NCI-H345 treated with DMSO at 0.1 percent for 48 hours (cell line): ENCODE measurements at regions not wholly inside any gene's neighbourhood (a gene's known extent, or its start where the extent isn't known, plus 50 kb on each side); places are given as distances from the start of the nearest gene placed in this dataset.

Source experiments
- DNase-seq: peaks from one replicate; lab custom pipeline; 2025; ENCODE audit not compliant: unreplicated experiment; lab: John Stamatoyannopoulos, UW

DNA sequence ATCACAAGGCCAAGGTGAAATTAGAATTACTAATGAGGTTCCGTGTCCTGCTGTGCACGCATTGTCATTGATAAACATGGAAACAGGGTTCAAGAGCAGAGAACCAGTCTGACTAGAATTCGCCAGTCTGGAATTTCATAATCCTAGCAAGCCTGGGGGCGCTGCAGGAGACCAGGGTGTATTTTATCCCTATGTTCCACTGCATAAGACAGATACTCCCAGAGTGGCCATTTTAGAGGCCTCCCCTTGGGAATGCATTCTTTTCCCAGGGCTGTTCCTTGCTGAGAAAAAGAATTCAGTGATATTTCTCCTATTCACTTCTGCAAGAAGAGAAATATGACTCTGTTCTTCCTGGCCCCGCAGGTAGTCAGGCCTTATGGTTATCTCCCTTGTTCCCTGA lies 1387.7 kb downstream of the MAT2B start:
- no peak for DNase-seq

DNA sequence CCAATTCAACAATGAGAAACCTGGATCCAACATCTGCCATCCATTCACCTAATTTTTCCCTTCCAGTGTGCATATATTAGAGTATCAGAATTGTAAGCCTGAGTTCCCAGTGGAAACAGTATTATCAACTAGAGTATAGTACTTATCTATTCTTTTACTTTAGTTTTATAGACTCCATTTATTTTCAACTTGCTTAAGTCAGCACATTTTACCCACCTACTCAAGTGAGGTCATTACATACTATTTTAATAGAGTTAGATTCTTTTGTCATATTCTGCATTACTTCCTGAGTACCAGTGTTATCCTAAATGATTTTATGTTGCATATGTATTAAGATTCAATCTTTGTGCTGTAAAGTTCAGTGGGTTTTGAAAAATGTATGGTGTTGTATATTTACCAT lies 1393.3 kb downstream of the MAT2B start:
- DNase-seq = no peak

DNA sequence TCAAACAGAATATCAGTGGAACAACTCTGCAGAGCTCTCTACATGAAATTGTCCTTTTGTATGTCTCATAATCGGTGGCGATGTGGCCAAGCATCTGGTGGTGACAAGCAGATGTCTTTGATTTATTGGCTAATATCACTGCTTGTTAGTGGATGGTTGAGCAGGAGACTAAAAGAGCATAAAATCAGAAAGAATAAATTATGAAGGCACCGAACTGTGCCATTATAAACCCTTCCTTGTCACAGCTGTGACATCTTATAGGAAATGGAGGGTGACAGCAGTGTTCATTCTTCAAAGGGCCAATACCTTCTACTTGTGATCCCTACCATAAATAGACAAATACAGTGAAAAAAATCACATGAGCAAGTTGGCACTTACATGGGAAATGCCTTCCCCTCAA lies 1404.3 kb downstream of the MAT2B start:
- no peak for DNase-seq

GRCh38 chr5:164921722-164922121 lies 1416.3 kb downstream of the MAT2B start:
- no peak for DNase-seq

- DNase-seq = no peak
Observed at GRCh38 chr5:164934039-164934438, 1428.6 kb downstream of the MAT2B start.

DNA sequence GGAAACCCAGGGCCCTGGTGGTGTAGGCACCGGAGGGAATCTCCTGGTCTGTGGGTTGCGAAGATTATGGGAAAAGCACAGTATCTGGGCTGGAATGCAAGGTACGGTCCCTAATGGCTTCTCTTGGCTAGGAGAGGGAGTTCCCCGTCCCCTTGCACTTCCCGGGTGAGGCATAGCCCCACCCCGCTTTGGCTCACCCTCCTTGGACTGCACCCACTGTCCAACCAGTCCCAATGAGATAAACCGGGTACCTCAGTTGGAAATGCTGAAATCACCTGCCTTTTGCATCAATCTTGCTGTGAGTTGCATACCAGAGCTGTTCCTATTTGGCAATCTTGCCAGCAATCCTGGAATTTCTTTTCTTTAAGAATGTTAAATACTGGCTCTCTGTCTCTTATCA lies 1429.1 kb downstream of the MAT2B start:
- DNase-seq = no peak

DNA sequence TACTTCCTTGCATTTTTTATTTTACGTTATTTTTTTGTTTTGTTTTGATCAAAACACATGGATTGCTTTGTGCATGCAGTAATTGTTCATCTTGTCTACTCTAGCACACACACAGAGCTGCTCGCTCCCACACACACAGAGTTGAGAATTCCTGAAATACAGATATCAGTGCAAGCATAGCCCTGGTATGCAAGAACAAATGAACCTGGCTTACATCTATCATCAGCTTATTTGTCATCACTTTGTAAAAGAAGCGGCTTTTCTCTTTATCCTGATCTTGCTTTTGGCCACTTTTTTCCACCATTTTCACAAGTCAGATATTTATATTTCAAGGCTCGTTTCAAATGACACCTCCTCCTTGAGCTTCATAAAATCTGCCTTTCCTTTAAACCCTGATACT lies 1435.7 kb downstream of the MAT2B start:
- DNase-seq = no peak

- no peak for DNase-seq
Observed at GRCh38 chr5:164950927-164951326, 1445.5 kb downstream of the MAT2B start.

- no peak for DNase-seq
Observed at GRCh38 chr5:164951570-164951969, 1446.2 kb downstream of the MAT2B start.

DNA sequence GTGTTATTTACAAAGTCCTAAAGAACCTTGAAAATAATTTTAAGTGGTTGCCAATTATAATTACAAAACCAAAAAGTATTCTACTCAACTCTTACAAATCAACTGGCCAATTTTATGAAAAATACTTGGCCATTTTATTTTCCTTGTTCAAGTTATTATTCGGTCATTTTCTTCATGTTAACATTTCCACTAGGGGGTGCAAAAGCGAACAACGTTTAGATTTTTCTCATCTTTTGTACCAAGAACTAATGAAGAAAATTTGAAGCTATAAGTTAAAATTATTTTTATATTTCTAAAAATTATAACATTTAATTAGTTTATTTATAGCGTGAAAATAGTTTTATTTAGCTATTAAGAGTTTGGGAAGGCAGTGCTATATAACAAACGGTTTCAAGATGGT lies 1453.3 kb downstream of the MAT2B start:
- no peak for DNase-seq

DNA sequence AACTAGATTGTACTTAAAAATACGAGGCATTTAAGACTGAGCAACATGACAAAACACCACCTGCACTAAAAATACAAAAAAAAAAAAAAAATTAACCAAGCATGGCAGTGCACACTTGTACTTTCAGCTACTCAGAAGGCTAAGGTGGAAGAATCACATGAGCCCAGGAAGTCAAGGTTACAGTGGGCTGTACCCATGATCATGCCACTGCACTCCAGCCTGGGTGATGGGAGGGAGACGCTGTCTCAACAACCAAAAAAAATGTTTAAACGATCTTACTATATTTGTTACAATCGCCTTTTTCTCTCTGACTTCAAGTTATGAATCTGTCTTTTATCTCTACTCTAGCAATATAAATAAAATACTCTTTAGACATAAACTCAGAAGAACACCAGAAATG lies 1454.3 kb downstream of the MAT2B start:
- no peak for DNase-seq

DNA sequence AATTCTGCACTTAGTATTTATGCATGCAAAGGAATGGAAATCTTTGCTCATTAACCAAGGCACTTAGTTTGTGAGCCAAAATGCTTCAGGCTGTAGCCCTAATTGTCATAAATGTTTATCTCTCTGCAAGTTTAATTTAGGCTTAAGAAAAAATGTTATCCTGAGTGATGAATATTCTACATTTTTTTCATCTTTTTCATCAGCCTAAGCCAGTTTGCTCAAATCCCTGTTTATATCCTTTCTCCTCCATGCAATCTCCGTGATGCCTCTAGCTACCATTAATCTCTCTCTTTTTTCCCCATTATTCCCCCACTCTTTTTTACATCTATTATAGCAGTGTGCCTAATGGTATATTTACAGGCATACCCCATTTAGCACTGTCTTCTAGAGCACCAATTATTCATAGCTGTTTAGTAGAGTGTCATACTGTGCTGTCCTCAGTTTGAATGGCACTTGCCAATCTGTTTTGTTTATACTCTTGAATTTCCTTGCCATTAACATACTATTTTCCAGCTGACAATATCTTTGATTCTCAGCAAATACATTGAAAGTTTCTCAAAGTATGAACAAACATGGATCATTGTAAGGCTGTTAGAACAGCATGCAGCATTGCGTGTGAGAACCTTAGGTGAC lies 1457.0 kb downstream of the MAT2B start:
- DNase-seq = no peak

DNA sequence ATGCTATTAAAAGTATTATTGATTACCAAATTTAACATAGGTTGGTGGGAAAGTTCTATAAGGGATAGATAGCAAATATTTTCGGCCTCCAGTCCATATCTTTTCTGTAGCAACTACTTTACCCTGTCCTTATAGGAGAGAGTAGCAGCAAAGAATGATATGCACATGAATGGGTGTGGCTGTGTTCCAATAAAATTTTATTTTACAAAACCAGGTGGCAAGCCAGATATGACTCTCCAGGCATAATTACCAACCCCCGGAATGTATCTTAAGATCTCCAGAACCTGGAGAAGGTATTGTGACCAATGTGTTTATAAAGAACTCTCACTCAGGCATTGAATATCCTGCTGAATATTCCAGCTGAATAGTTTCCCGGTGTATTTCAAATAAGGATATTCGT lies 1461.2 kb downstream of the MAT2B start:
- no peak for DNase-seq

GRCh38 chr5:164967354-164967753 lies 1461.9 kb downstream of the MAT2B start:
- no peak for DNase-seq

GRCh38 chr5:164972973-164973372 lies 1467.6 kb downstream of the MAT2B start:
- no peak for DNase-seq

GRCh38 chr5:164975986-164976385 lies 1470.6 kb downstream of the MAT2B start:
- DNase-seq = no peak

DNA sequence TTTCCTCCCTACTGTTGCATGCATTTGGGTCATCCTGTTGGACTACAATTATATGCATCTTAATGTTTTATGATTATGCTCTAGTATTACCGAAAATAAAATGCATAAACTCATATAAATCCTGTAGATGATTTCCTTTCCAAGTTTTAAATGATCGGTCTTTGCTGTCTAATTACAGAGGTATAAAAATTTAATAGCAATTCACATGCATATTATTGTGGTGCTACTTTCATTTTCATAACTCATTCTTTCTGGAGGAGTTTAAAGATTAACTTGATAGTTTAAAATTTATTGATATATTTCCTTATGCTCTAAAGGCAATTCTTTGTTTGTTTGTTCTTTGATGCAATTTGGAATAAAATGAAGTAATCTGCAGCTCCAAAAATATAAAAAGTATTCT lies 1475.1 kb downstream of the MAT2B start:
- no peak for DNase-seq

DNA sequence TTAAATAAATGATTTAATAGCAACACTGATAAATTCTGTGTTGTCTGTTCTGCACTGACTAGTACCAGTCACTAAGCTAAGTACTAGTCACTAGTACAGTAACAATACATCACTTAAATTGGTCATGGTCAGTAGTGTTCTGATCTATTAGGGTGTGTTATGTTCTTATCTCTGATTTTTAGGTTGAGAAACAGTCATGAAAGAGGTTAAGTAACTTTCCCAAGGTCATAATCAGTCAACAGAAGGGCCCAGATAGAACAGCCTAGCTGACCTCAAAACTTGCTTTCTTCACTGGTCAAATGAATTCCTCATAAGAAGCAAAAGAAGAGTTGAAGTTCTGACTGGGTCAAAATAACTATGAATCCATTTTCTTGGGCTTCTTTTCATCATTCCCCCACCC lies 1492.7 kb downstream of the MAT2B start:
- DNase-seq = no peak

- DNase-seq = no peak
Observed at GRCh38 chr5:164998590-164998989, 1493.2 kb downstream of the MAT2B start.

- no peak for DNase-seq
Observed at GRCh38 chr5:165000479-165001190, 1495.2 kb downstream of the MAT2B start.

GRCh38 chr5:165003283-165003682 lies 1497.9 kb downstream of the MAT2B start:
- no peak for DNase-seq

DNA sequence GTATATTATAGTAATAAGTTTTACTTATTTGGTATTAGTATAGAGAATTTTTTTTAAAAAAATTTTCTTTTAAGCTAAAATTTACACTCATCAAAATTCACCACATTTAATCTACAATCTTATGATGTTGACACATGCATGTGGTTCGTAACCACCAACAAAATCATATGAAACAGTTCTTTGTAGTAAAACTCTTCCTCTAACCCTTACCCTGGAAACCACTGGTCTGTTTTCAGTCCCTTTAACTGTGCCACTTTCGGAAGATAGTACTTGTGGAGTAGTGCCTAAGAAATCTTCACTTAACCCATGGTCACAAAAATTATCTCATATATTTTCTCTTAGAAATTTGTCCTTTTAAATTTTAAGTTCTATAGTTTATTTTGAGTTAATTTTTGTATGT lies 1498.8 kb downstream of the MAT2B start:
- no peak for DNase-seq

GRCh38 chr5:165014439-165014838 lies 1509.0 kb downstream of the MAT2B start:
- DNase-seq = no peak
